IMR-90 (cell line): ENCODE measurements at regions not wholly inside any gene's neighbourhood (a gene's known extent, or its start where the extent isn't known, plus 50 kb on each side); places are given as distances from the start of the nearest gene placed in this dataset.

ENCODE experiments used
- ATAC-seq: fragments of 200-7000 bp; cut with Tn5 transposase; 2 replicates; pipeline ENCODE4 v1.9.1; 2020; ENCODE audit warnings: low read depth, mild to moderate bottlenecking, moderate library complexity
- BruUV-seq: library from RNA; stranded (reverse); fragments of 400-500 nt; replicated peaks from 2 replicates; lab custom pipeline; 2021; lab: Mats Ljungman, UMichigan
- CTCF ChIA-PET: fragments of 300-600 bp; formaldehyde crosslinking; extraction: SDS; loops from one replicate; lab custom pipeline; 2021; ENCODE audit warnings: antibody characterized with exemption; lab: Yijun Ruan, JAX
- POLR2A ChIA-PET: fragments of 300-600 bp; sonication (Branson Sonifier 250); formaldehyde crosslinking; loops from one replicate; lab custom pipeline; 2022; ENCODE audit warnings: antibody characterized with exemption; ENCODE audit not compliant: unreplicated experiment; lab: Charles Lee
- DNase-seq: peaks from one replicate; pipeline ENCODE4 v3.0.0; 2013
- H2AFZ ChIP-seq: replicated peaks from 2 replicates; pipeline ENCODE3; 2013; ENCODE audit warnings: low read length, mild to moderate bottlenecking; ENCODE audit not compliant: poor library complexity
- H2AK5ac ChIP-seq: 2 replicates; pipeline ENCODE4 v1.6.1; 2013; ENCODE audit warnings: low read depth, low read length, inconsistent platforms
- H2AK9ac ChIP-seq: replicated peaks from 2 replicates; pipeline ENCODE3; 2013; ENCODE audit warnings: mild to moderate bottlenecking, low read depth, low read length, moderate library complexity; ENCODE audit not compliant: poor library complexity
- H2BK120ac ChIP-seq: 2 replicates; pipeline ENCODE4 v1.6.1; 2013; ENCODE audit warnings: low read depth, low read length, inconsistent platforms
- H2BK15ac ChIP-seq: 3 replicates; pipeline ENCODE4 v1.6.1; 2013; ENCODE audit warnings: low read depth, low read length, inconsistent platforms
- H2BK20ac ChIP-seq: 2 replicates; pipeline ENCODE4 v1.6.1; 2013; ENCODE audit warnings: low read depth, mild to moderate bottlenecking, inconsistent platforms, low read length, moderate library complexity
- H2BK5ac ChIP-seq: 2 replicates; pipeline ENCODE4 v1.6.1; 2013; ENCODE audit warnings: mild to moderate bottlenecking, low read depth, low read length, inconsistent platforms; ENCODE audit not compliant: poor library complexity, severe bottlenecking
- H3K14ac ChIP-seq: replicated peaks from 2 replicates; pipeline ENCODE4 v1.6.1; 2013; ENCODE audit warnings: low read depth, low read length, inconsistent platforms
- H3K18ac ChIP-seq: 2 replicates; pipeline ENCODE4 v1.6.1; 2013; ENCODE audit warnings: low read depth, low read length, control low read depth
- H3K23ac ChIP-seq: 2 replicates; pipeline ENCODE4 v1.6.1; 2013; ENCODE audit warnings: low read depth, low read length, inconsistent platforms
- H3K27ac ChIP-seq: 2 replicates; pipeline ENCODE4 v1.5.1; 2013; ENCODE audit warnings: mild to moderate bottlenecking, control low read depth, low read length; ENCODE audit not compliant: insufficient read depth
- H3K27me3 ChIP-seq: 2 replicates; pipeline ENCODE4 v1.6.1; 2013; ENCODE audit warnings: low read length; ENCODE audit not compliant: control insufficient read depth, insufficient read depth
- H3K36me3 ChIP-seq: 2 replicates; pipeline ENCODE4 v1.6.1; 2013; ENCODE audit warnings: low read length, mixed read lengths; ENCODE audit not compliant: control insufficient read depth, insufficient read depth
- H3K4ac ChIP-seq: 2 replicates; pipeline ENCODE4 v1.6.1; 2013; ENCODE audit warnings: low read depth, low read length, inconsistent platforms
- H3K4me1 ChIP-seq: 2 replicates; pipeline ENCODE4 v1.6.1; 2013; ENCODE audit warnings: low read length, mixed read lengths; ENCODE audit not compliant: control insufficient read depth, insufficient read depth
- H3K4me2 ChIP-seq: 2 replicates; pipeline ENCODE4 v1.6.1; 2013; ENCODE audit warnings: low read depth, mild to moderate bottlenecking, control low read depth, low read length, moderate library complexity
- H3K4me3 ChIP-seq: 2 replicates; pipeline ENCODE4 v1.5.1; 2013; ENCODE audit warnings: low read depth, mild to moderate bottlenecking, control low read depth, low read length, moderate library complexity; ENCODE audit not compliant: insufficient read depth
- H3K56ac ChIP-seq: 2 replicates; pipeline ENCODE4 v1.6.1; 2013; ENCODE audit warnings: low read length, inconsistent platforms; ENCODE audit not compliant: insufficient read depth; ENCODE audit errors: extremely low read depth
- H3K79me1 ChIP-seq, 2 experiments: 2 replicates each; pipeline ENCODE4 v1.6.1; 2013; ENCODE audit warnings: low read length in 2 of 2, inconsistent platforms in 1 of 2, low read depth in 1 of 2
- H3K9ac ChIP-seq: 2 replicates; pipeline ENCODE4 v1.6.1; 2013; ENCODE audit warnings: low read depth, low read length, control low read depth
- H3K9me1 ChIP-seq: 2 replicates; pipeline ENCODE4 v1.6.1; 2013; ENCODE audit warnings: low read length, inconsistent platforms; ENCODE audit not compliant: insufficient read depth
- H3K9me3 ChIP-seq: 2 replicates; pipeline ENCODE4 v1.6.1; 2013; ENCODE audit warnings: low read length; ENCODE audit not compliant: control insufficient read depth, insufficient read depth
- H4K20me1 ChIP-seq: 2 replicates; pipeline ENCODE4 v1.6.1; 2013; ENCODE audit warnings: low read length, inconsistent platforms; ENCODE audit not compliant: insufficient read depth
- H4K5ac ChIP-seq: 2 replicates; pipeline ENCODE4 v1.6.1; 2013; ENCODE audit warnings: mild to moderate bottlenecking, low read depth, low read length, control low read depth
- H4K8ac ChIP-seq, 2 experiments: 2 replicates each; pipeline ENCODE4 v1.6.1; 2013; ENCODE audit warnings: low read depth in 2 of 2, low read length in 2 of 2, control low read depth in 1 of 2, inconsistent platforms in 1 of 2
- H4K91ac ChIP-seq: 2 replicates; pipeline ENCODE4 v1.6.1; 2013; ENCODE audit warnings: low read depth, low read length, inconsistent platforms; ENCODE audit not compliant: insufficient read depth
- CEBPB ChIP-seq: IDR thresholded peaks from 2 replicates; pipeline ENCODE4 v1.6.1; 2012; ENCODE audit warnings: low read depth, low read length, improper control_type of control experiment
- CHD1 ChIP-seq: IDR thresholded peaks from 2 replicates; pipeline ENCODE4 v1.6.1; 2012; ENCODE audit warnings: low read depth, low read length, improper control_type of control experiment
- ELK1 ChIP-seq: fragments of 150-350 bp; IDR thresholded peaks from 2 replicates; pipeline ENCODE4 v1.6.1; 2016; ENCODE audit warnings: low read depth, mild to moderate bottlenecking, low read length, moderate library complexity, borderline replicate concordance
- WGBS, 2 experiments: methylation state at CpG; one replicate each; pipeline versions ENCODE4 v1.1.5 to v1.1.7; 2013; ENCODE audit warnings: missing lambda C conversion rate in 2 of 2; ENCODE audit not compliant: insufficient read length in 1 of 2; ENCODE audit errors: extremely low coverage in 2 of 2; 5-methylcytosine and 5-hydroxymethylcytosine counted together
- dilution Hi-C: fragments of 300-500 bp; cut with HindIII; formaldehyde crosslinking; loops from one replicate; pipeline ENCODE4 v1.14.3; 2018; ENCODE audit warnings: low sequenced_read_pairs; ENCODE audit not compliant: unreplicated experiment
- in situ Hi-C: fragments of 300-500 bp; cut with MboI; formaldehyde crosslinking; loops from 3 replicates; pipeline ENCODE4 v1.14.3; 2019; ENCODE audit warnings: low sequenced_read_pairs, inconsistent platforms, mixed read lengths
- intact Hi-C: fragments of 100-400 bp; cut with micrococcal nuclease; formaldehyde crosslinking; loops from 2 replicates; pipeline ENCODE4 v1.10.0; 2022

DNA sequence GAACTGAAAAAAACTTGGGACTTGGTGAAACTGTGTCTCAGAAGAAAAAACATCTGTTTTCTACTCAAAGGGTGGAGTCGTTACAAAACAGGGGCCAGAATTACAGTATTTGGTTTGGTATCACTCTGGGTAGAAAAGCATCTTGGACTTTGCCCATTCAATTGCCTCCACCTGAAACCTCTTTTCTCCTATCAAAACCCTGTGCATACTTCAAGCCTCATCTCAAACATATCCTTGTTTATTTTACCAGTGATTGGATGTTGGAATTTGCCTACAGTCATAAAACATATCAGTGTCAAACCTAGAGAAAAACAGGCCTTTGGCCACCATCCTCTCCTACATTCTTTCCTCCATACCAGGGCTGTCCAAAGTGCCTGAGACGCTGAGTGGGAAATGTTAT is 281.5 kb downstream of the PLPP3 start:
- intact Hi-C loops (no loop called here), dilution Hi-C loops (no loop called here), in situ Hi-C loops (no loop called here)
- no peak overlapping the region for H2BK20ac ChIP-seq
- H3K14ac ChIP-seq = no peak overlapping the region
- no peak overlapping the region for H2BK120ac ChIP-seq
- ChIA-PET POLR2A (no interaction called here), CTCF (no interaction called here)
- H4K20me1 ChIP-seq = peaks cover 4% of the 10 kb centered on the region; the same call in 1 of the 2 replicates
- no peak overlapping the region for H4K91ac ChIP-seq
- H2BK15ac ChIP-seq = no peak overlapping the region
- no peak overlapping the region for H3K4me3 ChIP-seq
- H2AFZ ChIP-seq = no peak overlapping the region
- H4K8ac ChIP-seq = no peak overlapping the region
- DNase-seq = no peak
- no peak overlapping the region for H2AK9ac ChIP-seq
- no peak overlapping the region for H3K4me2 ChIP-seq
- H3K9ac ChIP-seq = no peak overlapping the region
- peaks cover 8% of the 10 kb centered on the region for H3K4me1 ChIP-seq
- no peaks in the 10 kb centered on the region for H3K79me1 ChIP-seq
- peaks cover 8% of the 10 kb centered on the region for H3K9me1 ChIP-seq
- BruUV-seq = no TSS peak
- H3K9me3 ChIP-seq = no peaks in the 10 kb centered on the region
- H4K5ac ChIP-seq = no peak overlapping the region
- TF ChIP-seq CHD1 = no peak
- no peak for TF ChIP-seq CEBPB
- no peak for TF ChIP-seq ELK1
- H3K56ac ChIP-seq = no peak overlapping the region
- no peak overlapping the region for H3K27ac ChIP-seq
- no peak overlapping the region for H2AK5ac ChIP-seq
- no peaks in the 10 kb centered on the region for H3K36me3 ChIP-seq
- no peaks in the 10 kb centered on the region for H3K27me3 ChIP-seq
- no peak for ATAC-seq
- no peak overlapping the region for H3K4ac ChIP-seq
- no peak overlapping the region for H3K18ac ChIP-seq
- H3K23ac ChIP-seq = no peak overlapping the region
- WGBS, 2 experiments = no CpG with 5 or more reads among the region's 2 CpGs
- H2BK5ac ChIP-seq = no peak overlapping the region
